Calu3 (cell line): ENCODE measurements at regions not wholly inside any gene's neighbourhood (a gene's known extent, or its start where the extent isn't known, plus 50 kb on each side); places are given as distances from the start of the nearest gene placed in this dataset.
"Not testable (repeated sequence)": the region's sequence is repeated elsewhere in the genome, so short reads cannot be mapped to it uniquely, and the experiment has no call there.

Experiments used
- BruUV-seq: library from RNA; stranded (reverse); fragments of 400-500 nt; replicated peaks from 2 replicates; lab custom pipeline; 2021; lab: Mats Ljungman, UMichigan
- CTCF ChIA-PET: fragments of 300-600 bp; sonication (Branson Sonifier 250); formaldehyde crosslinking; loops from one replicate; lab custom pipeline; 2022; ENCODE audit warnings: antibody characterized with exemption; lab: Charles Lee
- DNase-seq: peaks from one replicate; pipeline ENCODE4 v3.0.0; 2022
- H3K27ac Mint-ChIP-seq: one replicate; pipeline ENCODE4 v1.8.0; 2022; ENCODE audit warnings: mixed read lengths; ENCODE audit not compliant: unreplicated experiment
- H3K27me3 Mint-ChIP-seq: one replicate; pipeline ENCODE4 v1.8.0; 2022; ENCODE audit warnings: mixed read lengths; ENCODE audit not compliant: unreplicated experiment
- H3K36me3 Mint-ChIP-seq: one replicate; pipeline ENCODE4 v1.8.0; 2022; ENCODE audit warnings: mild to moderate bottlenecking, moderate library complexity, mixed read lengths; ENCODE audit not compliant: insufficient read depth, unreplicated experiment
- H3K4me1 Mint-ChIP-seq: one replicate; pipeline ENCODE4 v1.8.0; 2022; ENCODE audit warnings: mild to moderate bottlenecking, low read depth, mixed read lengths; ENCODE audit not compliant: unreplicated experiment
- H3K4me3 Mint-ChIP-seq: one replicate; pipeline ENCODE4 v1.8.0; 2022; ENCODE audit warnings: mild to moderate bottlenecking, low read depth, moderate library complexity, mixed read lengths; ENCODE audit not compliant: unreplicated experiment
- H3K9me3 Mint-ChIP-seq: one replicate; pipeline ENCODE4 v1.8.0; 2022; ENCODE audit warnings: low read depth, mixed read lengths; ENCODE audit not compliant: unreplicated experiment
- intact Hi-C: fragments of 100-400 bp; cut with micrococcal nuclease; formaldehyde crosslinking; loops from one replicate; pipeline ENCODE4 v1.10.0; 2022; ENCODE audit not compliant: unreplicated experiment
- TF ChIP-seq, protein P1 (sequence below): fragments of 200-600 bp; IDR thresholded peaks from one replicate; pipeline ENCODE4 v1.8.0; 2022; ENCODE audit warnings: antibody characterized with exemption; ENCODE audit not compliant: unreplicated experiment

DNA sequence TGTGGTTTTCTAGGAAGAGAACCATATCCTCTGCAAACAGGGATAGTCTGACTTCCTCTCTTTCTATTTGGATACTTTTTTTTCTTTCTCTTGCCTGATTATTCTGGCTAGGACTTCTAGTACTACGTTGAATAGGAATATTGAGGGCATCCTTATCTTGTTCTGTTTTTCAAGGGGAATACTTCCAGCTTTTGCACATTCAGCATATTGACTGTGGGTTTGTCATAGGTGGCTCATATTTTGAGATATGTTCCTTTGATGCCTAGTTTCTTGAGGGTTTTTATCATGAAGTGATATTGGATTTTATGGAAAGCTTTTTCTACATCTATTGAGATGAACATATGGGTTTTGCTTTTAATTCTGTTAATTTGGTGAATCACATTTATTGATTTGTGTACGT is 269.8 kb downstream of the MAP2K6 start:
- CTCF ChIA-PET: no interaction called here
- no TSS peak for BruUV-seq

DNA sequence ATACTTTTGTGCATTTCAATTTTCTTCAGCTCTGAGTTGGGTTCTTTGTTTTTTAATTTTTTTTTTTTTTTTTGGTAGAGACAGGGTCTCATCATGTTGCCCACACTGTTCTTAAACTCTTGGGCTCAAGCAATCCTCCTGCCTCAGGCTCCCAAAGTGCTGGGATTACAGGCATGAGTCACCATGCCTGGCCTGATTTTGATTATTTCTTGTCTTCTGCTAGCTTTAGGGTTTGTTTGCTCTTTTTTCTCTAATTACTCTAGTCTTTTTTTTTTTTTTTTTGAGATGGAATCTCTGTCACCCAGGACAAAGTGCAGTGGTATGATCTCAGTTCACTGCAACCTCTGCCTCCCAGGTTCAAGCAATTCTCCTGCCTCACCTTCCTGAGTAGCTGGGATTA is 270.7 kb downstream of the MAP2K6 start:
- H3K4me3 Mint-ChIP-seq, H3K27ac Mint-ChIP-seq, H3K4me1 Mint-ChIP-seq, DNase-seq, H3K36me3 Mint-ChIP-seq, BruUV-seq, intact Hi-C loops, H3K27me3 Mint-ChIP-seq, CTCF ChIA-PET: not testable (repeated sequence)
- peaks cover 14% of the 10 kb centered on the region for H3K9me3 Mint-ChIP-seq

More for the DNA sequence above, 269.8 kb downstream of the MAP2K6 start:
- peaks cover 11% of the 10 kb centered on the region for H3K9me3 Mint-ChIP-seq
- H3K27me3 Mint-ChIP-seq: no peaks in the 10 kb centered on the region
- no peak overlapping the region for H3K4me3 Mint-ChIP-seq
- DNase-seq: no peak
- intact Hi-C loops: no loop called here
- no peak overlapping the region for H3K27ac Mint-ChIP-seq
- H3K36me3 Mint-ChIP-seq: no peaks in the 10 kb centered on the region
- H3K4me1 Mint-ChIP-seq: no peaks in the 10 kb centered on the region
- TF ChIP-seq, protein P1, sequence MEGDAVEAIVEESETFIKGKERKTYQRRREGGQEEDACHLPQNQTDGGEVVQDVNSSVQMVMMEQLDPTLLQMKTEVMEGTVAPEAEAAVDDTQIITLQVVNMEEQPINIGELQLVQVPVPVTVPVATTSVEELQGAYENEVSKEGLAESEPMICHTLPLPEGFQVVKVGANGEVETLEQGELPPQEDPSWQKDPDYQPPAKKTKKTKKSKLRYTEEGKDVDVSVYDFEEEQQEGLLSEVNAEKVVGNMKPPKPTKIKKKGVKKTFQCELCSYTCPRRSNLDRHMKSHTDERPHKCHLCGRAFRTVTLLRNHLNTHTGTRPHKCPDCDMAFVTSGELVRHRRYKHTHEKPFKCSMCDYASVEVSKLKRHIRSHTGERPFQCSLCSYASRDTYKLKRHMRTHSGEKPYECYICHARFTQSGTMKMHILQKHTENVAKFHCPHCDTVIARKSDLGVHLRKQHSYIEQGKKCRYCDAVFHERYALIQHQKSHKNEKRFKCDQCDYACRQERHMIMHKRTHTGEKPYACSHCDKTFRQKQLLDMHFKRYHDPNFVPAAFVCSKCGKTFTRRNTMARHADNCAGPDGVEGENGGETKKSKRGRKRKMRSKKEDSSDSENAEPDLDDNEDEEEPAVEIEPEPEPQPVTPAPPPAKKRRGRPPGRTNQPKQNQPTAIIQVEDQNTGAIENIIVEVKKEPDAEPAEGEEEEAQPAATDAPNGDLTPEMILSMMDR: no peak

DNA sequence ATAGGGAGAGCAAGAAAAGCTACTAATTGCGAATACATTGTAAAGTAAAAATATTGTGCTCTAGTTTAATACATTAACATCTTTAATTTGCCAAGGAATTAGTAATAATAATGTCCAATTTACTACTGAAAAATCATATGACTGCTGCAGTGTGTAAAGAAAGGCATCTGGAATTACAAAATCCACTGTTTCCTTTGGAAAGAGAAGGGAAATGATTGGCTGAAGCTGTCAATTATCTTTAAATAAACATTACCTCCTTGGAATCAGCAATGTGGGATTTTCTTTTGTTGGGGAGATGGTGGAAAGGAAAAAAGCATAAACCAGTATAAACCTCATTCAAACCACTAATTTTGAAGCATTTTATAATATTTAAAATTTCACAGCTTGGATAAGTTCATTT is 276.0 kb downstream of the MAP2K6 start:
- H3K36me3 Mint-ChIP-seq: no peaks in the 10 kb centered on the region
- peaks cover 12% of the 10 kb centered on the region for H3K9me3 Mint-ChIP-seq
- no TSS peak for BruUV-seq
- CTCF ChIA-PET: no interaction called here
- TF ChIP-seq, protein P1: no peak
- no peak overlapping the region for H3K4me3 Mint-ChIP-seq
- intact Hi-C loops: no loop called here
- DNase-seq: no peak
- H3K4me1 Mint-ChIP-seq: no peaks in the 10 kb centered on the region
- H3K27me3 Mint-ChIP-seq: no peaks in the 10 kb centered on the region
- H3K27ac Mint-ChIP-seq: no peak overlapping the region

- intact Hi-C loops: no loop called here
- H3K36me3 Mint-ChIP-seq: no peaks in the 10 kb centered on the region
- no peaks in the 10 kb centered on the region for H3K27me3 Mint-ChIP-seq
- no peak overlapping the region for H3K27ac Mint-ChIP-seq
- no peaks in the 10 kb centered on the region for H3K4me1 Mint-ChIP-seq
- DNase-seq: no peak
- no peak overlapping the region for H3K4me3 Mint-ChIP-seq
- peaks cover 14% of the 10 kb centered on the region for H3K9me3 Mint-ChIP-seq
- BruUV-seq: no TSS peak
- TF ChIP-seq, protein P1: no peak
- CTCF ChIA-PET: no interaction called here
Observed at GRCh38 chr17:69692171-69692570, 277.7 kb downstream of the MAP2K6 start.

GRCh38 chr17:69695646-69696045 is 281.1 kb downstream of the MAP2K6 start:
- H3K27ac Mint-ChIP-seq: no peak overlapping the region
- no peaks in the 10 kb centered on the region for H3K4me1 Mint-ChIP-seq
- intact Hi-C loops: no loop called here
- TF ChIP-seq, protein P1: no peak
- no peaks in the 10 kb centered on the region for H3K27me3 Mint-ChIP-seq
- CTCF ChIA-PET: no interaction called here
- H3K36me3 Mint-ChIP-seq: no peaks in the 10 kb centered on the region
- no peak for DNase-seq
- no peak overlapping the region for H3K4me3 Mint-ChIP-seq
- no TSS peak for BruUV-seq
- H3K9me3 Mint-ChIP-seq: peaks cover 15% of the 10 kb centered on the region
